Neural cell (in vitro differentiated cells): ENCODE measurements at regions not wholly inside any gene's neighbourhood (a gene's known extent, or its start where the extent isn't known, plus 50 kb on each side); places are given as distances from the start of the nearest gene placed in this dataset.

Source experiments
- CTCF ChIP-seq: fragments of 450-650 bp; IDR thresholded peaks from 2 replicates; pipeline ENCODE4 v1.5.1; 2014; ENCODE audit warnings: antibody characterized with exemption, mild to moderate bottlenecking, moderate library complexity; ENCODE audit not compliant: poor library complexity, severe bottlenecking
- EZH2 ChIP-seq: fragments of 200-600, 300-800 bp; shearing (Covaris generic), sonication (generic); IDR thresholded peaks from 2 replicates; pipeline ENCODE4 v1.6.1; 2014; ENCODE audit warnings: antibody characterized with exemption, low read length, borderline replicate concordance, mild to moderate bottlenecking; ENCODE audit not compliant: insufficient read depth, poor library complexity, severe bottlenecking
- POLR2AphosphoS5 ChIP-seq: IDR thresholded peaks from 2 replicates; pipeline ENCODE4 v1.6.1; 2012
- SMC3 ChIP-seq: fragments of 450-650 bp; conservative IDR thresholded peaks from 2 replicates; pipeline ENCODE4 v1.6.1; 2014; ENCODE audit warnings: antibody characterized with exemption, mild to moderate bottlenecking, moderate library complexity; ENCODE audit not compliant: poor library complexity
- TAF1 ChIP-seq: IDR thresholded peaks from 2 replicates; pipeline ENCODE4 v1.6.1; 2012; ENCODE audit warnings: low read depth

GRCh38 chr12:54784115-54784514 lies 70.2 kb upstream of the MUCL1 start:
- no peak for TF ChIP-seq CTCF
- TF ChIP-seq TAF1: no peak
- TF ChIP-seq SMC3: no peak
- no peak for TF ChIP-seq POLR2AphosphoS5
- TF ChIP-seq EZH2: no peak
